KMS-11 (cell line): ENCODE measurements at regions not wholly inside any gene's neighbourhood (a gene's known extent, or its start where the extent isn't known, plus 50 kb on each side); places are given as distances from the start of the nearest gene placed in this dataset.
A peak's percentile ranks its signal among the peaks of the same experiment; 100 is the strongest.

Source experiments
- H2AFZ ChIP-seq: fragments of 200-600 bp; sonication (generic); 2 replicates; pipeline ENCODE4 v1.6.1; 2016; ENCODE audit warnings: antibody characterized with exemption, mixed run types, low read depth
- H3K27ac ChIP-seq: fragments of 200-600 bp; sonication (generic); 2 replicates; pipeline ENCODE4 v1.6.1; 2016; ENCODE audit warnings: mild to moderate bottlenecking, mixed run types
- H3K27me3 ChIP-seq: fragments of 200-600 bp; sonication (generic); 2 replicates; pipeline ENCODE4 v1.6.1; 2017; ENCODE audit warnings: mild to moderate bottlenecking, low read depth, mixed run types, moderate library complexity; ENCODE audit not compliant: insufficient read depth
- H3K36me3 ChIP-seq: fragments of 200-600 bp; sonication (generic); 2 replicates; pipeline ENCODE4 v1.6.1; 2017; ENCODE audit warnings: mild to moderate bottlenecking, mixed run types; ENCODE audit not compliant: insufficient read depth
- H3K4me1 ChIP-seq: fragments of 200-600 bp; sonication (generic); 2 replicates; pipeline ENCODE4 v1.6.1; 2016; ENCODE audit warnings: mild to moderate bottlenecking, low read depth, mixed run types; ENCODE audit not compliant: poor library complexity, severe bottlenecking
- H3K4me2 ChIP-seq: fragments of 200-600 bp; sonication (generic); 2 replicates; pipeline ENCODE4 v1.7.0; 2016; ENCODE audit warnings: mild to moderate bottlenecking, mixed run types
- H3K4me3 ChIP-seq: fragments of 200-600 bp; sonication (generic); IDR thresholded peaks from 2 replicates; pipeline ENCODE4 v1.6.1; 2017; ENCODE audit warnings: low read depth, low read length, mixed read lengths; ENCODE audit not compliant: insufficient read depth
- H3K79me2 ChIP-seq: fragments of 200-600 bp; sonication (generic); 2 replicates; pipeline ENCODE4 v1.6.1; 2016; ENCODE audit warnings: low read depth, mixed run types; ENCODE audit not compliant: insufficient read depth
- H3K9ac ChIP-seq: fragments of 200-600 bp; sonication (generic); 2 replicates; pipeline ENCODE4 v1.6.1; 2016; ENCODE audit warnings: mild to moderate bottlenecking, mixed run types
- H4K20me1 ChIP-seq: fragments of 200-600 bp; sonication (generic); 2 replicates; pipeline ENCODE4 v1.6.1; 2016; ENCODE audit warnings: mild to moderate bottlenecking, mixed run types; ENCODE audit not compliant: insufficient read depth
- CTCF ChIP-seq: fragments of 200-600 bp; sonication (generic); conservative IDR thresholded peaks from 2 replicates; pipeline ENCODE4 v1.6.1; 2017; ENCODE audit warnings: low read depth, mild to moderate bottlenecking, antibody characterized with exemption, low read length, moderate library complexity, mixed read lengths

DNA sequence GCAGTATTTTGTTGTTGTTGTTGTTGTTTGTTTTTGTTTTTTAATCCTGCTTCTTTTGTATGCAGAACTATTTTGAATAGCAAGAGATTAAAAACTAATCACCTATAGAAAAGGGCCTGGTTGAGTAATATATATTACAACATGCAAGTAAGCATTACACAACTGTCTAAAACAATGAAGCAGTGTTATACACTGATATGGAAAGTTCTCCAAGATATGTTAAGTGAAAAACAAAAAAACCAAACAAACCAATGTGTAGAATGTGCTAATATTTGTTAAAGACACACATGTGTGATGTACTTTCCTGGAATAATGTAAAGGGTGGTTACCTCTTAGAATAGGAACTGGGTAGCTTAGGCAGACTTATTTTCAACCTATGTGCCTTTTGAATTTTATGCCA, 117.4 kb downstream of the ZNF365 start:
- H3K4me2 ChIP-seq = no peak overlapping the region
- H3K4me1 ChIP-seq = no peaks in the 10 kb centered on the region
- H3K27ac ChIP-seq = no peak overlapping the region
- H3K36me3 ChIP-seq = no peaks in the 10 kb centered on the region
- no peaks in the 10 kb centered on the region for H3K79me2 ChIP-seq
- TF ChIP-seq CTCF = no peak
- H4K20me1 ChIP-seq = no peaks in the 10 kb centered on the region
- no peaks in the 10 kb centered on the region for H3K27me3 ChIP-seq
- no peak overlapping the region for H3K9ac ChIP-seq
- no peak overlapping the region for H2AFZ ChIP-seq
- no peak overlapping the region for H3K4me3 ChIP-seq

GRCh38 chr10:62492012-62492869, 118.1 kb downstream of the ZNF365 start:
- no peak overlapping the region for H2AFZ ChIP-seq
- H3K36me3 ChIP-seq = no peaks in the 10 kb centered on the region
- H3K4me1 ChIP-seq = no peaks in the 10 kb centered on the region
- H3K9ac ChIP-seq = no peak overlapping the region
- no peak overlapping the region for H3K27ac ChIP-seq
- H3K4me3 ChIP-seq = no peak overlapping the region
- no peaks in the 10 kb centered on the region for H3K79me2 ChIP-seq
- no peak overlapping the region for H3K4me2 ChIP-seq
- H4K20me1 ChIP-seq = no peaks in the 10 kb centered on the region
- peak; percentile 66 for TF ChIP-seq CTCF
- no peaks in the 10 kb centered on the region for H3K27me3 ChIP-seq

DNA sequence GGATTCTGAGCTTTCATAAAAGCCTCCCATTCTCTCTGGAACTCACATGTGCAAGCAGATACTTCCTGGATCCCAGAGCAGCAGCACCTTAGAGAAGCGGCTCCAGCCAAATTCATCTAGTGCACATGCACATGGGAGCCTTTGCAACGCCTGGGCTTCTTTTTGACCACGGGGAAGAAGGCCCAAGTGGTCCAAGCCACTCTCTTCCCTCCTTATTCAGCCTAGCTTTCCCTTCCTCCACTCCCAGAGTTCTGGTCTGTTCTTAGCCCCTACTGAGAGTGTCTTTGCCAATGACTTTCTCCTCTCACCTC, 118.7 kb downstream of the ZNF365 start:
- TF ChIP-seq CTCF = no peak
- Histone ChIP-seq H3K4me1 (no peaks in the 10 kb centered on the region), H3K79me2 (no peaks in the 10 kb centered on the region), H3K4me3 (no peak overlapping the region), H3K4me2 (no peak overlapping the region), H2AFZ (no peak overlapping the region), H3K36me3 (no peaks in the 10 kb centered on the region), H3K27ac (no peak overlapping the region), H3K27me3 (no peaks in the 10 kb centered on the region), H4K20me1 (no peaks in the 10 kb centered on the region), H3K9ac (no peak overlapping the region)

- no peaks in the 10 kb centered on the region for H4K20me1 ChIP-seq
- H3K27ac ChIP-seq = no peak overlapping the region
- H3K4me2 ChIP-seq = no peak overlapping the region
- H2AFZ ChIP-seq = no peak overlapping the region
- H3K4me3 ChIP-seq = no peak overlapping the region
- TF ChIP-seq CTCF = no peak
- no peaks in the 10 kb centered on the region for H3K79me2 ChIP-seq
- H3K36me3 ChIP-seq = no peaks in the 10 kb centered on the region
- H3K27me3 ChIP-seq = no peaks in the 10 kb centered on the region
- H3K4me1 ChIP-seq = no peaks in the 10 kb centered on the region
- H3K9ac ChIP-seq = no peak overlapping the region
Measured at GRCh38 chr10:62496925-62497324, 122.8 kb downstream of the ZNF365 start.
